IMR-90 (cell line): ENCODE measurements at regions not wholly inside any gene's neighbourhood (a gene's known extent, or its start where the extent isn't known, plus 50 kb on each side); places are given as distances from the start of the nearest gene placed in this dataset.

Experiments
- ATAC-seq: fragments of 200-7000 bp; cut with Tn5 transposase; 2 replicates; pipeline ENCODE4 v1.9.1; 2020; ENCODE audit warnings: low read depth, mild to moderate bottlenecking, moderate library complexity
- BruUV-seq: library from RNA; stranded (reverse); fragments of 400-500 nt; replicated peaks from 2 replicates; lab custom pipeline; 2021; lab: Mats Ljungman, UMichigan
- CTCF ChIA-PET: fragments of 300-600 bp; formaldehyde crosslinking; extraction: SDS; loops from one replicate; lab custom pipeline; 2021; ENCODE audit warnings: antibody characterized with exemption; lab: Yijun Ruan, JAX
- POLR2A ChIA-PET: fragments of 300-600 bp; sonication (Branson Sonifier 250); formaldehyde crosslinking; loops from one replicate; lab custom pipeline; 2022; ENCODE audit warnings: antibody characterized with exemption; ENCODE audit not compliant: unreplicated experiment; lab: Charles Lee
- DNase-seq: peaks from one replicate; pipeline ENCODE4 v3.0.0; 2013
- H2AFZ ChIP-seq: replicated peaks from 2 replicates; pipeline ENCODE3; 2013; ENCODE audit warnings: low read length, mild to moderate bottlenecking; ENCODE audit not compliant: poor library complexity
- H2AK5ac ChIP-seq: 2 replicates; pipeline ENCODE4 v1.6.1; 2013; ENCODE audit warnings: low read depth, low read length, inconsistent platforms
- H2AK9ac ChIP-seq: replicated peaks from 2 replicates; pipeline ENCODE3; 2013; ENCODE audit warnings: mild to moderate bottlenecking, low read depth, low read length, moderate library complexity; ENCODE audit not compliant: poor library complexity
- H2BK120ac ChIP-seq: 2 replicates; pipeline ENCODE4 v1.6.1; 2013; ENCODE audit warnings: low read depth, low read length, inconsistent platforms
- H2BK15ac ChIP-seq: 3 replicates; pipeline ENCODE4 v1.6.1; 2013; ENCODE audit warnings: low read depth, low read length, inconsistent platforms
- H2BK20ac ChIP-seq: 2 replicates; pipeline ENCODE4 v1.6.1; 2013; ENCODE audit warnings: low read depth, mild to moderate bottlenecking, inconsistent platforms, low read length, moderate library complexity
- H2BK5ac ChIP-seq: 2 replicates; pipeline ENCODE4 v1.6.1; 2013; ENCODE audit warnings: mild to moderate bottlenecking, low read depth, low read length, inconsistent platforms; ENCODE audit not compliant: poor library complexity, severe bottlenecking
- H3K14ac ChIP-seq: replicated peaks from 2 replicates; pipeline ENCODE4 v1.6.1; 2013; ENCODE audit warnings: low read depth, low read length, inconsistent platforms
- H3K18ac ChIP-seq: 2 replicates; pipeline ENCODE4 v1.6.1; 2013; ENCODE audit warnings: low read depth, low read length, control low read depth
- H3K23ac ChIP-seq: 2 replicates; pipeline ENCODE4 v1.6.1; 2013; ENCODE audit warnings: low read depth, low read length, inconsistent platforms
- H3K27ac ChIP-seq: 2 replicates; pipeline ENCODE4 v1.5.1; 2013; ENCODE audit warnings: mild to moderate bottlenecking, control low read depth, low read length; ENCODE audit not compliant: insufficient read depth
- H3K27me3 ChIP-seq: 2 replicates; pipeline ENCODE4 v1.6.1; 2013; ENCODE audit warnings: low read length; ENCODE audit not compliant: control insufficient read depth, insufficient read depth
- H3K36me3 ChIP-seq: 2 replicates; pipeline ENCODE4 v1.6.1; 2013; ENCODE audit warnings: low read length, mixed read lengths; ENCODE audit not compliant: control insufficient read depth, insufficient read depth
- H3K4ac ChIP-seq: 2 replicates; pipeline ENCODE4 v1.6.1; 2013; ENCODE audit warnings: low read depth, low read length, inconsistent platforms
- H3K4me1 ChIP-seq: 2 replicates; pipeline ENCODE4 v1.6.1; 2013; ENCODE audit warnings: low read length, mixed read lengths; ENCODE audit not compliant: control insufficient read depth, insufficient read depth
- H3K4me2 ChIP-seq: 2 replicates; pipeline ENCODE4 v1.6.1; 2013; ENCODE audit warnings: low read depth, mild to moderate bottlenecking, control low read depth, low read length, moderate library complexity
- H3K4me3 ChIP-seq: 2 replicates; pipeline ENCODE4 v1.5.1; 2013; ENCODE audit warnings: low read depth, mild to moderate bottlenecking, control low read depth, low read length, moderate library complexity; ENCODE audit not compliant: insufficient read depth
- H3K56ac ChIP-seq: 2 replicates; pipeline ENCODE4 v1.6.1; 2013; ENCODE audit warnings: low read length, inconsistent platforms; ENCODE audit not compliant: insufficient read depth; ENCODE audit errors: extremely low read depth
- H3K79me1 ChIP-seq, 2 experiments: 2 replicates each; pipeline ENCODE4 v1.6.1; 2013; ENCODE audit warnings: low read length in 2 of 2, inconsistent platforms in 1 of 2, low read depth in 1 of 2
- H3K9ac ChIP-seq: 2 replicates; pipeline ENCODE4 v1.6.1; 2013; ENCODE audit warnings: low read depth, low read length, control low read depth
- H3K9me1 ChIP-seq: 2 replicates; pipeline ENCODE4 v1.6.1; 2013; ENCODE audit warnings: low read length, inconsistent platforms; ENCODE audit not compliant: insufficient read depth
- H3K9me3 ChIP-seq: 2 replicates; pipeline ENCODE4 v1.6.1; 2013; ENCODE audit warnings: low read length; ENCODE audit not compliant: control insufficient read depth, insufficient read depth
- H4K20me1 ChIP-seq: 2 replicates; pipeline ENCODE4 v1.6.1; 2013; ENCODE audit warnings: low read length, inconsistent platforms; ENCODE audit not compliant: insufficient read depth
- H4K5ac ChIP-seq: 2 replicates; pipeline ENCODE4 v1.6.1; 2013; ENCODE audit warnings: mild to moderate bottlenecking, low read depth, low read length, control low read depth
- H4K8ac ChIP-seq, 2 experiments: 2 replicates each; pipeline ENCODE4 v1.6.1; 2013; ENCODE audit warnings: low read depth in 2 of 2, low read length in 2 of 2, control low read depth in 1 of 2, inconsistent platforms in 1 of 2
- H4K91ac ChIP-seq: 2 replicates; pipeline ENCODE4 v1.6.1; 2013; ENCODE audit warnings: low read depth, low read length, inconsistent platforms; ENCODE audit not compliant: insufficient read depth
- BHLHE40 ChIP-seq: fragments of 150-350 bp; IDR thresholded peaks from 2 replicates; pipeline ENCODE4 v1.6.1; 2016; ENCODE audit warnings: mild to moderate bottlenecking, low read depth, low read length
- CEBPB ChIP-seq: IDR thresholded peaks from 2 replicates; pipeline ENCODE4 v1.6.1; 2012; ENCODE audit warnings: low read depth, low read length, improper control_type of control experiment
- CHD1 ChIP-seq: IDR thresholded peaks from 2 replicates; pipeline ENCODE4 v1.6.1; 2012; ENCODE audit warnings: low read depth, low read length, improper control_type of control experiment
- CTCF ChIP-seq: conservative IDR thresholded peaks from 2 replicates; pipeline ENCODE4 v1.5.1; 2012; ENCODE audit warnings: mild to moderate bottlenecking, low read depth, low read length, improper control_type of control experiment
- FOS ChIP-seq: fragments of 150-350 bp; IDR thresholded peaks from 2 replicates; pipeline ENCODE4 v1.6.1; 2016; ENCODE audit warnings: low read depth, low read length
- MAFK ChIP-seq: IDR thresholded peaks from 2 replicates; pipeline ENCODE4 v1.6.1; 2012; ENCODE audit warnings: low read depth, low read length, improper control_type of control experiment
- MAZ ChIP-seq: IDR thresholded peaks from 2 replicates; pipeline ENCODE4 v1.6.1; 2012; ENCODE audit warnings: low read depth, mild to moderate bottlenecking, low read length, improper control_type of control experiment, moderate library complexity, borderline replicate concordance
- MXI1 ChIP-seq: IDR thresholded peaks from 2 replicates; pipeline ENCODE4 v1.6.1; 2012; ENCODE audit warnings: low read depth, mild to moderate bottlenecking, low read length, moderate library complexity, borderline replicate concordance
- NFE2L2 ChIP-seq: fragments of 150-350 bp; IDR thresholded peaks from 2 replicates; pipeline ENCODE4 v1.6.1; 2016; ENCODE audit warnings: low read depth, mild to moderate bottlenecking, low read length
- POLR2A ChIP-seq: IDR thresholded peaks from 2 replicates; pipeline ENCODE4 v1.6.1; 2012; ENCODE audit warnings: mild to moderate bottlenecking, low read depth, low read length
- RAD21 ChIP-seq: IDR thresholded peaks from 2 replicates; pipeline ENCODE4 v1.6.1; 2012; ENCODE audit warnings: low read length, improper control_type of control experiment
- RCOR1 ChIP-seq: IDR thresholded peaks from 2 replicates; pipeline ENCODE4 v1.6.1; 2012; ENCODE audit warnings: mild to moderate bottlenecking, low read length, improper control_type of control experiment; ENCODE audit not compliant: insufficient replicate concordance
- RFX5 ChIP-seq: IDR thresholded peaks from 2 replicates; pipeline ENCODE4 v1.8.0; 2012; ENCODE audit warnings: low read depth, mild to moderate bottlenecking, low read length, moderate library complexity
- SMC3 ChIP-seq: fragments of 150-350 bp; IDR thresholded peaks from 2 replicates; pipeline ENCODE4 v1.6.1; 2016; ENCODE audit warnings: low read depth, mild to moderate bottlenecking, antibody characterized with exemption, low read length, moderate library complexity
- WGBS, 2 experiments: methylation state at CpG; one replicate each; pipeline versions ENCODE4 v1.1.5 to v1.1.7; 2013; ENCODE audit warnings: missing lambda C conversion rate in 2 of 2; ENCODE audit not compliant: insufficient read length in 1 of 2; ENCODE audit errors: extremely low coverage in 2 of 2; 5-methylcytosine and 5-hydroxymethylcytosine counted together
- dilution Hi-C: fragments of 300-500 bp; cut with HindIII; formaldehyde crosslinking; loops from one replicate; pipeline ENCODE4 v1.14.3; 2018; ENCODE audit warnings: low sequenced_read_pairs; ENCODE audit not compliant: unreplicated experiment
- in situ Hi-C: fragments of 300-500 bp; cut with MboI; formaldehyde crosslinking; loops from 3 replicates; pipeline ENCODE4 v1.14.3; 2019; ENCODE audit warnings: low sequenced_read_pairs, inconsistent platforms, mixed read lengths
- intact Hi-C: fragments of 100-400 bp; cut with micrococcal nuclease; formaldehyde crosslinking; loops from 2 replicates; pipeline ENCODE4 v1.10.0; 2022
- TF ChIP-seq, protein P1 (sequence below): fragments of 150-350 bp; IDR thresholded peaks from 2 replicates; pipeline ENCODE4 v1.6.1; 2016; ENCODE audit warnings: low read depth, mild to moderate bottlenecking, low read length, moderate library complexity, borderline replicate concordance
- TF ChIP-seq, protein P2 (sequence below): fragments of 150-350 bp; IDR thresholded peaks from 2 replicates; pipeline ENCODE4 v1.6.1; 2017; ENCODE audit warnings: mild to moderate bottlenecking, antibody characterized with exemption, low read length, low read depth

GRCh38 chr3:161977063-161977462, 480.5 kb downstream of the OTOL1 start:
- no peak overlapping the region for H3K4ac ChIP-seq
- no peak overlapping the region for H3K14ac ChIP-seq
- no peak overlapping the region for H2BK20ac ChIP-seq
- dilution Hi-C loops (no loop called here), intact Hi-C loops (no loop called here), in situ Hi-C loops (no loop called here)
- no peak overlapping the region for H3K9ac ChIP-seq
- H3K27me3 ChIP-seq: no peaks in the 10 kb centered on the region
- H3K9me1 ChIP-seq: no peaks in the 10 kb centered on the region
- H3K27ac ChIP-seq: no peak overlapping the region
- CTCF ChIA-PET: no interaction called here
- no peaks in the 10 kb centered on the region for H3K79me1 ChIP-seq
- H2BK15ac ChIP-seq: no peak overlapping the region
- no peak overlapping the region for H2BK120ac ChIP-seq
- H2AK9ac ChIP-seq: no peak overlapping the region
- H3K56ac ChIP-seq: no peak overlapping the region
- no peak overlapping the region for H3K4me2 ChIP-seq
- no CpG with 5 or more reads among the region's 1 CpG for WGBS, 2 experiments
- H4K8ac ChIP-seq: no peak overlapping the region
- H3K36me3 ChIP-seq: no peaks in the 10 kb centered on the region
- H3K18ac ChIP-seq: no peak overlapping the region
- H4K91ac ChIP-seq: no peak overlapping the region
- no peak overlapping the region for H3K23ac ChIP-seq
- peak; percentile 44 for DNase-seq
- no peak overlapping the region for H2BK5ac ChIP-seq
- no peak overlapping the region for H4K5ac ChIP-seq
- H3K9me3 ChIP-seq: peaks cover 2% of the 10 kb centered on the region
- H3K4me3 ChIP-seq: no peak overlapping the region
- no peaks in the 10 kb centered on the region for H4K20me1 ChIP-seq
- POLR2A ChIA-PET: no interaction called here
- no TSS peak for BruUV-seq
- no peak for TF ChIP-seq BHLHE40
- TF ChIP-seq, protein P1, sequence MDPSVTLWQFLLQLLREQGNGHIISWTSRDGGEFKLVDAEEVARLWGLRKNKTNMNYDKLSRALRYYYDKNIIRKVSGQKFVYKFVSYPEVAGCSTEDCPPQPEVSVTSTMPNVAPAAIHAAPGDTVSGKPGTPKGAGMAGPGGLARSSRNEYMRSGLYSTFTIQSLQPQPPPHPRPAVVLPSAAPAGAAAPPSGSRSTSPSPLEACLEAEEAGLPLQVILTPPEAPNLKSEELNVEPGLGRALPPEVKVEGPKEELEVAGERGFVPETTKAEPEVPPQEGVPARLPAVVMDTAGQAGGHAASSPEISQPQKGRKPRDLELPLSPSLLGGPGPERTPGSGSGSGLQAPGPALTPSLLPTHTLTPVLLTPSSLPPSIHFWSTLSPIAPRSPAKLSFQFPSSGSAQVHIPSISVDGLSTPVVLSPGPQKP: no peak
- TF ChIP-seq NFE2L2: no peak
- no peak for TF ChIP-seq MAFK
- TF ChIP-seq MAZ: no peak
- no peak for TF ChIP-seq POLR2A
- no peak for TF ChIP-seq CEBPB
- no peak for TF ChIP-seq RCOR1
- no peak for TF ChIP-seq RAD21
- TF ChIP-seq CTCF: no peak
- TF ChIP-seq RFX5: no peak
- no peak for TF ChIP-seq FOS
- TF ChIP-seq, protein P2, sequence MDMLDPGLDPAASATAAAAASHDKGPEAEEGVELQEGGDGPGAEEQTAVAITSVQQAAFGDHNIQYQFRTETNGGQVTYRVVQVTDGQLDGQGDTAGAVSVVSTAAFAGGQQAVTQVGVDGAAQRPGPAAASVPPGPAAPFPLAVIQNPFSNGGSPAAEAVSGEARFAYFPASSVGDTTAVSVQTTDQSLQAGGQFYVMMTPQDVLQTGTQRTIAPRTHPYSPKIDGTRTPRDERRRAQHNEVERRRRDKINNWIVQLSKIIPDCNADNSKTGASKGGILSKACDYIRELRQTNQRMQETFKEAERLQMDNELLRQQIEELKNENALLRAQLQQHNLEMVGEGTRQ: no peak
- TF ChIP-seq SMC3: no peak
- TF ChIP-seq CHD1: no peak
- no peak for TF ChIP-seq MXI1
- H2AFZ ChIP-seq: no peak overlapping the region
- no peak overlapping the region for H2AK5ac ChIP-seq
- no peaks in the 10 kb centered on the region for H3K4me1 ChIP-seq
- ATAC-seq: no peak; the same call in 1 of the 2 replicates
